Smooth muscle cell (in vitro differentiated cells): ENCODE measurements at regions not wholly inside any gene's neighbourhood (a gene's known extent, or its start where the extent isn't known, plus 50 kb on each side); places are given as distances from the start of the nearest gene placed in this dataset.

ENCODE experiments used
- DNase-seq: peaks from one replicate; lab custom pipeline; 2025; ENCODE audit not compliant: unreplicated experiment; lab: John Stamatoyannopoulos, UW
- H2AFZ ChIP-seq: fragments of 200-600 bp; sonication (generic); 2 replicates; pipeline ENCODE4 v1.6.0; 2016; ENCODE audit warnings: antibody characterized with exemption, low read depth, mild to moderate bottlenecking
- H3F3A ChIP-seq: fragments of 200-600 bp; sonication (generic); 2 replicates; pipeline ENCODE4 v1.6.0; 2017; ENCODE audit warnings: antibody characterized with exemption, low read depth
- H3K27ac ChIP-seq: fragments of 200-600 bp; sonication (generic); 2 replicates; pipeline ENCODE4 v1.5.1; 2016; ENCODE audit warnings: low read depth, mild to moderate bottlenecking
- H3K27me3 ChIP-seq: fragments of 200-600 bp; sonication (generic); 2 replicates; pipeline ENCODE4 v1.6.1; 2016; ENCODE audit warnings: low read depth, mild to moderate bottlenecking
- H3K36me3 ChIP-seq: fragments of 200-600 bp; sonication (generic); 2 replicates; pipeline ENCODE4 v1.5.1; 2016; ENCODE audit warnings: low read depth
- H3K4me1 ChIP-seq: fragments of 200-600 bp; sonication (generic); 2 replicates; pipeline ENCODE4 v1.5.1; 2016; ENCODE audit warnings: low read depth
- H3K4me2 ChIP-seq: fragments of 200-600 bp; sonication (generic); 2 replicates; pipeline ENCODE4 v1.6.0; 2016; ENCODE audit warnings: mild to moderate bottlenecking
- H3K4me3 ChIP-seq: fragments of 200-600 bp; sonication (generic); 2 replicates; pipeline ENCODE4 v1.5.1; 2016; ENCODE audit warnings: mild to moderate bottlenecking
- H3K79me2 ChIP-seq: fragments of 200-600 bp; sonication (generic); 2 replicates; pipeline ENCODE4 v1.6.0; 2016; ENCODE audit warnings: low read depth, mild to moderate bottlenecking
- H3K9ac ChIP-seq: fragments of 200-600 bp; sonication (generic); 2 replicates; pipeline ENCODE4 v1.6.0; 2016; ENCODE audit warnings: low read depth
- H3K9me3 ChIP-seq: fragments of 200-600 bp; sonication (generic); replicated peaks from 2 replicates; pipeline ENCODE4 v1.5.1; 2016; ENCODE audit warnings: low read depth
- H4K20me1 ChIP-seq: fragments of 200-600 bp; sonication (generic); 2 replicates; pipeline ENCODE4 v1.6.0; 2016; ENCODE audit warnings: low read depth
- WGBS: methylation state at CpG from one replicate; pipeline ENCODE4 v1.1.7; 2016; ENCODE audit warnings: low lambda C conversion rate; 5-methylcytosine and 5-hydroxymethylcytosine counted together
- TF ChIP-seq, protein P1 (sequence below): fragments of 200-600 bp; sonication (generic); IDR thresholded peaks from 2 replicates; pipeline ENCODE4 v1.5.1; 2017; ENCODE audit warnings: borderline replicate concordance, mild to moderate bottlenecking, antibody characterized with exemption; ENCODE audit not compliant: insufficient read depth, poor library complexity, severe bottlenecking

DNA sequence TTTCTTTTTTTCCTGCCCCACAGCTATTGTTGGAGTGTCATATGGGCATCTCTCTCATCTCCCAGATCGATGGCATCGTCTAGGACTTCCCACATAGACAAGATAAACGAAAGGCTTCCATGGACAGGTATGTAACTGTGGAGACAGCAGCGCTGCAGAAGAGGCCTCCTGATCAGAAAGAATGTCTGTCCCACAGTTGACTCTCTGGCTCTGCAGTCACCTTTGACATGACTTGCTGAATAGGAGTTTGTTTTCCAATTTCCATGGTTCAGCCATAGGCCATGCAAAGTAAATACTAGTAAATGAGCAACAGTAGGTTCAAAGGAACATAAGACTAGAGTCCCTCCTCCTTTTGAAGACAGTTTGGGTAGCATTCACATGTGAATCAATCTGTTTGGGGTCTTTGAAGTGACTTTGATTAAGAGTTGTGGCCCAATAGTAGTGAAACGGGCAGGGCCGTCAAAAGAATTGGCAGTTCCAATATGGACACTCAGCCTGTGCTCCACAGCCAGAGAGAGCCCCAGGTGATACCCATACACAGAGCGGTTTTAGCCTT, 134.7 kb upstream of the IFNGR1 start:
- no peak for DNase-seq
- no peaks in the 10 kb centered on the region for H3K79me2 ChIP-seq
- peaks cover 6% of the 10 kb centered on the region for H3K4me1 ChIP-seq
- 97% methylated on average over 7 of the region's 7 CpGs for WGBS
- H3K9me3 ChIP-seq: no peaks in the 10 kb centered on the region
- H3K27ac ChIP-seq: no peak overlapping the region
- H4K20me1 ChIP-seq: no peaks in the 10 kb centered on the region
- peaks cover 3% of the 10 kb centered on the region for H3K27me3 ChIP-seq
- TF ChIP-seq, protein P1, sequence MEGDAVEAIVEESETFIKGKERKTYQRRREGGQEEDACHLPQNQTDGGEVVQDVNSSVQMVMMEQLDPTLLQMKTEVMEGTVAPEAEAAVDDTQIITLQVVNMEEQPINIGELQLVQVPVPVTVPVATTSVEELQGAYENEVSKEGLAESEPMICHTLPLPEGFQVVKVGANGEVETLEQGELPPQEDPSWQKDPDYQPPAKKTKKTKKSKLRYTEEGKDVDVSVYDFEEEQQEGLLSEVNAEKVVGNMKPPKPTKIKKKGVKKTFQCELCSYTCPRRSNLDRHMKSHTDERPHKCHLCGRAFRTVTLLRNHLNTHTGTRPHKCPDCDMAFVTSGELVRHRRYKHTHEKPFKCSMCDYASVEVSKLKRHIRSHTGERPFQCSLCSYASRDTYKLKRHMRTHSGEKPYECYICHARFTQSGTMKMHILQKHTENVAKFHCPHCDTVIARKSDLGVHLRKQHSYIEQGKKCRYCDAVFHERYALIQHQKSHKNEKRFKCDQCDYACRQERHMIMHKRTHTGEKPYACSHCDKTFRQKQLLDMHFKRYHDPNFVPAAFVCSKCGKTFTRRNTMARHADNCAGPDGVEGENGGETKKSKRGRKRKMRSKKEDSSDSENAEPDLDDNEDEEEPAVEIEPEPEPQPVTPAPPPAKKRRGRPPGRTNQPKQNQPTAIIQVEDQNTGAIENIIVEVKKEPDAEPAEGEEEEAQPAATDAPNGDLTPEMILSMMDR: no peak
- H3K4me2 ChIP-seq: no peak overlapping the region
- no peak overlapping the region for H2AFZ ChIP-seq
- H3F3A ChIP-seq: no peaks in the 10 kb centered on the region
- no peak overlapping the region for H3K4me3 ChIP-seq
- no peaks in the 10 kb centered on the region for H3K36me3 ChIP-seq
- H3K9ac ChIP-seq: no peak overlapping the region

DNA sequence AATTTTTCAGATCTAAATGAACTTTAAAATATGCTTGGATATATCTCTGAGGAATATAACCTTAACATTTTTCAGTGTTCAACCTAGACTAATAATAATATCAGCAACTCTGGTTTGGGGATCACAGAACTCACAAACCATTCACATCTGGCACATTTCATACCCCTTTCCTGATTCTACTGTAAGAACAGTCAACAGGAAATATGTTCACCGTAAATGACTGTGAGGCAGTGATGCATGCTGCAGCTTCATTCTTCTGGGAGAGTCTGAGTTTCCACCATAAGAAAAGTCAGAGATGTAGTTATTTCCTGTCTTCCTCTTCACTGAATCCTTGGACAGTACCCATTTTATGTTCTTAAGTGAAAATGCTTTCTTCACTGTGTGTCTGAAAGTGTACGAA, 134.2 kb upstream of the IFNGR1 start:
- Histone ChIP-seq H3K27ac (no peak overlapping the region), H2AFZ (no peak overlapping the region), H3K9ac (no peak overlapping the region), H3K27me3 (peaks cover 3% of the 10 kb centered on the region), H4K20me1 (no peaks in the 10 kb centered on the region), H3K79me2 (no peaks in the 10 kb centered on the region), H3K4me2 (no peak overlapping the region), H3K4me1 (peaks cover 6% of the 10 kb centered on the region), H3K9me3 (no peaks in the 10 kb centered on the region), H3F3A (no peaks in the 10 kb centered on the region), H3K4me3 (no peak overlapping the region), H3K36me3 (no peaks in the 10 kb centered on the region)
- WGBS: 82% methylated on average over 2 of the region's 2 CpGs
- TF ChIP-seq, protein P1: no peak
- DNase-seq: no peak

DNA sequence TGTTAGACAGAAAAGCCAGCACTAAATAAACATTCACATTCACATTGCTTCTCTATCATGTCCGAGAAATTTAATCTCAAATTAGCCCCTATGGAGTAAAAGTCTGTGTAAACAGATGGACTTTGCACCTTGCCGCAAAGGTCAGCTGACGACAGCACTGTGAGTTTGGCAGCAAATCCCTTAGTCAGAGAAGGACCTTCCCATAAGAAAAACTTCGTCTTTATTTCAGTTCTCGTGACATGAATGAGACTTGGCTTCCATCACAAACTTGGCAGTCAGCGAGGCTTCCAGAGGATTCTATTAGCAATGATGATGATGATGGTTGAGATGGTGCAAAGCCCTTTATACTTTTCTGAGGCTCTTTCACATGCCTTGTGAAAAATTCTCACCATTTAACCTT, 133.7 kb upstream of the IFNGR1 start:
- Histone ChIP-seq H3K4me3 (no peak overlapping the region), H3F3A (no peaks in the 10 kb centered on the region), H3K79me2 (no peaks in the 10 kb centered on the region), H3K27ac (no peak overlapping the region), H3K4me2 (no peak overlapping the region), H3K9ac (no peak overlapping the region), H2AFZ (no peak overlapping the region), H3K9me3 (no peaks in the 10 kb centered on the region), H3K4me1 (peaks cover 6% of the 10 kb centered on the region), H3K27me3 (peaks cover 3% of the 10 kb centered on the region), H4K20me1 (no peaks in the 10 kb centered on the region), H3K36me3 (no peaks in the 10 kb centered on the region)
- WGBS: 85% methylated on average over 6 of the region's 6 CpGs
- TF ChIP-seq, protein P1: no peak
- DNase-seq: no peak

DNA sequence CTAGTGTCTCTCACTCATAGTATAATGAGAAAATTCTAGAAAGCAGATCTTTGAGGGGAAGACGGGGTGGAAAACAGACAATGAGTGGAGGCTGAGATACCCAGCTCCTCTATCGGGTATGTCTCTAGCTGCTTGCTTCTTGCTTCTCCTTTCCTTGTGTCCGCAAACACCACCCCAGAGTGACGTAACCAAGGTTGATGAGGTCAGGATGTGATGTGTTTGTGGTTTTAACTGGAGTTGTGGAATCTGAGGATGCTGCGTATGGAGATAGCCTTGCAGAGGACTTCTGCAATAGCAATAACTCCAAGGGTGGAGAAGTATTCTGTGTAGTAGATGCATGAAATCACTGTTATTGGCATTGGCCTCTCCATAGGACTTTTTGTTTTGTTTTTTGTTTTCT, 132.7 kb upstream of the IFNGR1 start:
- 59% methylated on average over 5 of the region's 5 CpGs for WGBS
- no peak for DNase-seq
- H3K4me3 ChIP-seq: no peak overlapping the region

More for the DNA sequence above, 132.7 kb upstream of the IFNGR1 start:
- Histone ChIP-seq H3K9me3 (no peaks in the 10 kb centered on the region), H4K20me1 (no peaks in the 10 kb centered on the region), H3K4me1 (no peaks in the 10 kb centered on the region), H3K9ac (no peak overlapping the region), H3K27ac (no peak overlapping the region), H2AFZ (no peak overlapping the region), H3K27me3 (peaks cover 3% of the 10 kb centered on the region), H3K4me2 (no peak overlapping the region), H3K36me3 (no peaks in the 10 kb centered on the region), H3K79me2 (no peaks in the 10 kb centered on the region), H3F3A (no peaks in the 10 kb centered on the region)
- TF ChIP-seq, protein P1: no peak
